K562 (cell line): ENCODE measurements at regions not wholly inside any gene's neighbourhood (a gene's known extent, or its start where the extent isn't known, plus 50 kb on each side); places are given as distances from the start of the nearest gene placed in this dataset.

Experiments used
- ARID2 ChIP-seq: fragments of 450-650 bp; IDR thresholded peaks from 2 replicates; pipeline ENCODE4 v1.6.1; 2017; ENCODE audit warnings: antibody characterized with exemption, mild to moderate bottlenecking
- COPS2 ChIP-seq: fragments of 450-650 bp; conservative IDR thresholded peaks from 2 replicates; pipeline ENCODE4 v1.6.1; 2016; ENCODE audit warnings: mild to moderate bottlenecking, moderate library complexity
- DACH1 ChIP-seq: fragments of 450-650 bp; IDR thresholded peaks from 2 replicates; pipeline ENCODE4 v1.6.1; 2018; ENCODE audit not compliant: partially characterized antibody
- HDAC2 ChIP-seq: fragments of 450-650 bp; IDR thresholded peaks from 2 replicates; pipeline ENCODE4 v1.6.1; 2016; ENCODE audit warnings: mild to moderate bottlenecking
- KDM4B ChIP-seq, 2 experiments: fragments of 450-650 bp in 1 of 2; sonication (generic) in 1 of 2; IDR thresholded peaks; 2 replicates each; pipeline ENCODE4 v1.6.1; 2016 to 2017; ENCODE audit warnings: borderline replicate concordance in 2 of 2, antibody characterized with exemption in 1 of 2, low read depth in 1 of 2, mild to moderate bottlenecking in 1 of 2
- L3MBTL2 ChIP-seq: fragments of 450-650 bp; IDR thresholded peaks from 2 replicates; pipeline ENCODE4 v1.6.1; 2016; ENCODE audit warnings: mild to moderate bottlenecking, moderate library complexity
- LARP7 ChIP-seq: fragments of 450-650 bp; IDR thresholded peaks from 2 replicates; pipeline ENCODE4 v1.6.1; 2016
- MAFG ChIP-seq: fragments of 450-650 bp; conservative IDR thresholded peaks from 2 replicates; pipeline ENCODE4 v1.6.1; 2016; ENCODE audit warnings: missing genetic modification characterization, missing compliant biosample characterization
- POLR3A ChIP-seq: IDR thresholded peaks from 2 replicates; pipeline ENCODE4 v1.6.1; 2011; ENCODE audit warnings: borderline replicate concordance, mild to moderate bottlenecking, moderate library complexity; ENCODE audit not compliant: insufficient read length, insufficient read depth; ENCODE audit errors: extremely low read depth
- SIN3B ChIP-seq: fragments of 450-650 bp; IDR thresholded peaks from 2 replicates; pipeline ENCODE4 v1.6.1; 2017; ENCODE audit warnings: low read depth, mild to moderate bottlenecking, moderate library complexity
- ZNF133 ChIP-seq: fragments of 250-450 bp; sonication (Bioruptor Pico); IDR thresholded peaks from 2 replicates; pipeline ENCODE4 v1.4.0; 2020; ENCODE audit warnings: mild to moderate bottlenecking
- TF ChIP-seq, protein P1 (sequence below): fragments of 150-350 bp; conservative IDR thresholded peaks from 2 replicates; pipeline ENCODE4 v1.6.1; 2014; ENCODE audit warnings: low read length
- TF ChIP-seq, protein P2 (sequence below): fragments of 250-450 bp; sonication (Bioruptor Pico); IDR thresholded peaks from 2 replicates; pipeline ENCODE4 v1.8.0; 2021; ENCODE audit warnings: moderate library complexity, mild to moderate bottlenecking, inconsistent platforms
- TF ChIP-seq, protein P3 (sequence below), 2 experiments: fragments of 450-650 bp in 1 of 2; IDR thresholded peaks; 2 replicates each; pipeline ENCODE4 v1.6.1; 2011 to 2017; ENCODE audit warnings: low read depth in 2 of 2, antibody characterized with exemption in 1 of 2, borderline replicate concordance in 1 of 2, low read length in 1 of 2, mild to moderate bottlenecking in 1 of 2, mixed read lengths in 1 of 2; ENCODE audit not compliant: control insufficient read depth in 1 of 2

DNA sequence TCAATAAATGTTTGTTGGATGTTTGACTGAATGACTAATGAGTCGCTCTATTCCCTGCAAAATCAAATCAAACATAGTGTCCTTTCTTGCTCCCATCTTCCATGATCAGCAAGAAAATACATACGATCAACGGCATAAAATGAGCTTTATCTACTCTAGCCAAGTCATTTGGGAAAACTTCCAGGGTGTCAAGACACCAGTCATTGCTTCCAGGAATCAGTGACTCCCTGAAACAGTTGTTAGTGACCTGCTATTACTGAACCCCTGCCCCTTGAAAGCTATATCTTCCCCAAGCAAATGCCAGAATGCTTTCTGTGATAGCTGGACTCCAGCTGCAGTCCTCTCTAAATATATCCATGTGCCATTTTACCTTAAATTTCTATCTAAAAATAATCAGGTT is 169.5 kb upstream of the SSTR1 start (continued):
- TF ChIP-seq, protein P1, sequence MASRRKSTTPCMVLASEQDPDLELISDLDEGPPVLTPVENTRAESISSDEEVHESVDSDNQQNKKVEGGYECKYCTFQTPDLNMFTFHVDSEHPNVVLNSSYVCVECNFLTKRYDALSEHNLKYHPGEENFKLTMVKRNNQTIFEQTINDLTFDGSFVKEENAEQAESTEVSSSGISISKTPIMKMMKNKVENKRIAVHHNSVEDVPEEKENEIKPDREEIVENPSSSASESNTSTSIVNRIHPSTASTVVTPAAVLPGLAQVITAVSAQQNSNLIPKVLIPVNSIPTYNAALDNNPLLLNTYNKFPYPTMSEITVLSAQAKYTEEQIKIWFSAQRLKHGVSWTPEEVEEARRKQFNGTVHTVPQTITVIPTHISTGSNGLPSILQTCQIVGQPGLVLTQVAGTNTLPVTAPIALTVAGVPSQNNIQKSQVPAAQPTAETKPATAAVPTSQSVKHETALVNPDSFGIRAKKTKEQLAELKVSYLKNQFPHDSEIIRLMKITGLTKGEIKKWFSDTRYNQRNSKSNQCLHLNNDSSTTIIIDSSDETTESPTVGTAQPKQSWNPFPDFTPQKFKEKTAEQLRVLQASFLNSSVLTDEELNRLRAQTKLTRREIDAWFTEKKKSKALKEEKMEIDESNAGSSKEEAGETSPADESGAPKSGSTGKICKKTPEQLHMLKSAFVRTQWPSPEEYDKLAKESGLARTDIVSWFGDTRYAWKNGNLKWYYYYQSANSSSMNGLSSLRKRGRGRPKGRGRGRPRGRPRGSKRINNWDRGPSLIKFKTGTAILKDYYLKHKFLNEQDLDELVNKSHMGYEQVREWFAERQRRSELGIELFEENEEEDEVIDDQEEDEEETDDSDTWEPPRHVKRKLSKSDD, result no peak
- TF ChIP-seq, protein P2, sequence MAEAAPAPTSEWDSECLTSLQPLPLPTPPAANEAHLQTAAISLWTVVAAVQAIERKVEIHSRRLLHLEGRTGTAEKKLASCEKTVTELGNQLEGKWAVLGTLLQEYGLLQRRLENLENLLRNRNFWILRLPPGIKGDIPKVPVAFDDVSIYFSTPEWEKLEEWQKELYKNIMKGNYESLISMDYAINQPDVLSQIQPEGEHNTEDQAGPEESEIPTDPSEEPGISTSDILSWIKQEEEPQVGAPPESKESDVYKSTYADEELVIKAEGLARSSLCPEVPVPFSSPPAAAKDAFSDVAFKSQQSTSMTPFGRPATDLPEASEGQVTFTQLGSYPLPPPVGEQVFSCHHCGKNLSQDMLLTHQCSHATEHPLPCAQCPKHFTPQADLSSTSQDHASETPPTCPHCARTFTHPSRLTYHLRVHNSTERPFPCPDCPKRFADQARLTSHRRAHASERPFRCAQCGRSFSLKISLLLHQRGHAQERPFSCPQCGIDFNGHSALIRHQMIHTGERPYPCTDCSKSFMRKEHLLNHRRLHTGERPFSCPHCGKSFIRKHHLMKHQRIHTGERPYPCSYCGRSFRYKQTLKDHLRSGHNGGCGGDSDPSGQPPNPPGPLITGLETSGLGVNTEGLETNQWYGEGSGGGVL, result no peak
- no peak for TF ChIP-seq HDAC2
- TF ChIP-seq, protein P3, sequence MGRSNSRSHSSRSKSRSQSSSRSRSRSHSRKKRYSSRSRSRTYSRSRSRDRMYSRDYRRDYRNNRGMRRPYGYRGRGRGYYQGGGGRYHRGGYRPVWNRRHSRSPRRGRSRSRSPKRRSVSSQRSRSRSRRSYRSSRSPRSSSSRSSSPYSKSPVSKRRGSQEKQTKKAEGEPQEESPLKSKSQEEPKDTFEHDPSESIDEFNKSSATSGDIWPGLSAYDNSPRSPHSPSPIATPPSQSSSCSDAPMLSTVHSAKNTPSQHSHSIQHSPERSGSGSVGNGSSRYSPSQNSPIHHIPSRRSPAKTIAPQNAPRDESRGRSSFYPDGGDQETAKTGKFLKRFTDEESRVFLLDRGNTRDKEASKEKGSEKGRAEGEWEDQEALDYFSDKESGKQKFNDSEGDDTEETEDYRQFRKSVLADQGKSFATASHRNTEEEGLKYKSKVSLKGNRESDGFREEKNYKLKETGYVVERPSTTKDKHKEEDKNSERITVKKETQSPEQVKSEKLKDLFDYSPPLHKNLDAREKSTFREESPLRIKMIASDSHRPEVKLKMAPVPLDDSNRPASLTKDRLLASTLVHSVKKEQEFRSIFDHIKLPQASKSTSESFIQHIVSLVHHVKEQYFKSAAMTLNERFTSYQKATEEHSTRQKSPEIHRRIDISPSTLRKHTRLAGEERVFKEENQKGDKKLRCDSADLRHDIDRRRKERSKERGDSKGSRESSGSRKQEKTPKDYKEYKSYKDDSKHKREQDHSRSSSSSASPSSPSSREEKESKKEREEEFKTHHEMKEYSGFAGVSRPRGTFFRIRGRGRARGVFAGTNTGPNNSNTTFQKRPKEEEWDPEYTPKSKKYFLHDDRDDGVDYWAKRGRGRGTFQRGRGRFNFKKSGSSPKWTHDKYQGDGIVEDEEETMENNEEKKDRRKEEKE (IDR thresholded peaks at IDR 0.05; ENCODE audit: borderline replicate concordance in 1 of 2, control insufficient read depth in 1 of 2, low read depth in 2 of 2, low read length in 1 of 2), result no peak
- no peak for TF ChIP-seq ARID2
- TF ChIP-seq SIN3B, result no peak
- no peak for TF ChIP-seq L3MBTL2
- no peak for TF ChIP-seq ZNF133 (CRISPR knock-in tag)
- TF ChIP-seq KDM4B (IDR thresholded peaks at IDR 0.05; ENCODE audit: borderline replicate concordance in 2 of 2, low read depth in 1 of 2), result no peak
- no peak for TF ChIP-seq POLR3A
- no peak for TF ChIP-seq LARP7
- TF ChIP-seq DACH1, result no peak
- TF ChIP-seq MAFG (tag), result no peak
- TF ChIP-seq COPS2, result no peak
